Right lobe of liver (tissue), 4 donors: ENCODE measurements at regions not wholly inside any gene's neighbourhood (a gene's known extent, or its start where the extent isn't known, plus 50 kb on each side); places are given as distances from the start of the nearest gene placed in this dataset.

Experiments
- POLR2A ChIP-seq: fragments of 450-650 bp; IDR thresholded peaks from one replicate; pipeline ENCODE4 v1.6.1; 2017; ENCODE audit warnings: antibody characterized with exemption, mild to moderate bottlenecking
- TF ChIP-seq, protein P1 (sequence below), 4 donors: fragments of 200-600 bp in 3 of 4; fragments of 450-650 bp in 1 of 4; IDR thresholded peaks; one replicate each; pipeline versions ENCODE4 v1.5.1 to v1.8.0; 2016 to 2022; ENCODE audit warnings: antibody characterized with exemption in 4 of 4, mild to moderate bottlenecking in 2 of 4
- donor health status: DM: no; HTN: no; CAD: no.
- donor health status: DM: no; HTN: no; CAD: no.
- donor health status: DM: no; HTN: yes; CAD: no.

DNA sequence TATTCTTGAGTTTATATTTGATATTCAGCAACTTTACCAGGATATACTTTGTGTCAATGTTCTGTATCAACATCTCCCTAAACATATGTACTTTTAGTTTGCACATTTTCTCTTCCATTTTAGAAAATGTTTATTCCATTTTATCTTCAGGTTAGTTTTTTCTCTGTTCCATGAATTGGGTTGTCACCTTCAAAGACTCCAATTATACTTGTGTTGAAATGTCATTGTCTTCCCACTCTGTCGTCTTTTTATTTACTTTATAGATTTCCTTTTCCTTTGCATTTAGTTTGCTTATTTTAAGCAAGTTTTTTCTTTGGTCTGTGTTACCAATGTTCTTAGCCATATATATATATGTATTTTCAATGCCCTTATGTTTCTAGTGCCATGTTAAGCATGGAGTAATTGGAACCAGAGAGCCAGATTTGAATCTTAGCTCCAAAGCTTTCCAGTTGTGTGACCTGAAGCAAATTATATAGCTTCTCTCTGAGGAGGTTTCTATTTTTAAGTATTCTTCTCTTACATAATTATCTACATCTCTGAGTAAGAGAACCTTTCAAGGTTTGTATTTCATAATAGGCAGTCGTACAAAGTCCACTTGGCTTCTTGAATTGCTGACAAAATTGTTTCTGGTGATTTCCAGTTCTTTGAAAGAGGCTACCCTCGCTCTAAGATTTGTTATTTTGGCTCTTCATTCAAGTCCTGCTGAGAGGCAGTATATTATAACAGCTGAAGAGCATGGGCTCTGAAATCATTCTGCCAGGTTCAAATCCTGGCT lies 85.8 kb upstream of the DYRK2 start:
- TF ChIP-seq, protein P1, sequence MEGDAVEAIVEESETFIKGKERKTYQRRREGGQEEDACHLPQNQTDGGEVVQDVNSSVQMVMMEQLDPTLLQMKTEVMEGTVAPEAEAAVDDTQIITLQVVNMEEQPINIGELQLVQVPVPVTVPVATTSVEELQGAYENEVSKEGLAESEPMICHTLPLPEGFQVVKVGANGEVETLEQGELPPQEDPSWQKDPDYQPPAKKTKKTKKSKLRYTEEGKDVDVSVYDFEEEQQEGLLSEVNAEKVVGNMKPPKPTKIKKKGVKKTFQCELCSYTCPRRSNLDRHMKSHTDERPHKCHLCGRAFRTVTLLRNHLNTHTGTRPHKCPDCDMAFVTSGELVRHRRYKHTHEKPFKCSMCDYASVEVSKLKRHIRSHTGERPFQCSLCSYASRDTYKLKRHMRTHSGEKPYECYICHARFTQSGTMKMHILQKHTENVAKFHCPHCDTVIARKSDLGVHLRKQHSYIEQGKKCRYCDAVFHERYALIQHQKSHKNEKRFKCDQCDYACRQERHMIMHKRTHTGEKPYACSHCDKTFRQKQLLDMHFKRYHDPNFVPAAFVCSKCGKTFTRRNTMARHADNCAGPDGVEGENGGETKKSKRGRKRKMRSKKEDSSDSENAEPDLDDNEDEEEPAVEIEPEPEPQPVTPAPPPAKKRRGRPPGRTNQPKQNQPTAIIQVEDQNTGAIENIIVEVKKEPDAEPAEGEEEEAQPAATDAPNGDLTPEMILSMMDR (IDR thresholded peaks at IDR 0.05) = no peak
- no peak for TF ChIP-seq POLR2A
